ENCODE measurements at regions not wholly inside any gene's neighbourhood (a gene's known extent, or its start where the extent isn't known, plus 50 kb on each side); places are given as distances from the start of the nearest gene placed in this dataset.

DNA sequence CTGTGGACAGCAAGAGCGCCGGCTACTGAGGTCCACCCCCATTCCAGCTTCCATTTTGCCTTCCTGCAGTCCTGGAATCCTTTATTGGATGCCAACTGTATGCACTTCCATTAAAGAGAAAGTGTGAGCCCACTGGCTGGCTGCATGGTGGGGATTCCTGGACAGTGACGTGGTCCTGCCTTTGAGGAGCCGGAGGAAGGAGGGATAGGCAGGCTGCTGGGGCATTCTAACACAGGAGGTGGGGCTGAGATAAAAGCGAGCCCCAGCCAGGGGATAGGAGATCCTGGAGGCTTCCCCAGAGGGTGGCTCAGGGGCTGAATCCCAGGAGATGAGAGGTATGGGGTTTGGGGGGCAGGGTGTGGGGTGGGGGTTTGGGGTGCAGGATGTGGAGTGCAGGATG is 984.7 kb downstream of the BRD1 start:
- no peak for DNase-seq (ENCODE audit: insufficient read length, low spot score)
- no peak for FAIRE-seq
- TF ChIP-seq, protein P1, sequence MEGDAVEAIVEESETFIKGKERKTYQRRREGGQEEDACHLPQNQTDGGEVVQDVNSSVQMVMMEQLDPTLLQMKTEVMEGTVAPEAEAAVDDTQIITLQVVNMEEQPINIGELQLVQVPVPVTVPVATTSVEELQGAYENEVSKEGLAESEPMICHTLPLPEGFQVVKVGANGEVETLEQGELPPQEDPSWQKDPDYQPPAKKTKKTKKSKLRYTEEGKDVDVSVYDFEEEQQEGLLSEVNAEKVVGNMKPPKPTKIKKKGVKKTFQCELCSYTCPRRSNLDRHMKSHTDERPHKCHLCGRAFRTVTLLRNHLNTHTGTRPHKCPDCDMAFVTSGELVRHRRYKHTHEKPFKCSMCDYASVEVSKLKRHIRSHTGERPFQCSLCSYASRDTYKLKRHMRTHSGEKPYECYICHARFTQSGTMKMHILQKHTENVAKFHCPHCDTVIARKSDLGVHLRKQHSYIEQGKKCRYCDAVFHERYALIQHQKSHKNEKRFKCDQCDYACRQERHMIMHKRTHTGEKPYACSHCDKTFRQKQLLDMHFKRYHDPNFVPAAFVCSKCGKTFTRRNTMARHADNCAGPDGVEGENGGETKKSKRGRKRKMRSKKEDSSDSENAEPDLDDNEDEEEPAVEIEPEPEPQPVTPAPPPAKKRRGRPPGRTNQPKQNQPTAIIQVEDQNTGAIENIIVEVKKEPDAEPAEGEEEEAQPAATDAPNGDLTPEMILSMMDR (IDR thresholded peaks at IDR 0.05; ENCODE audit: insufficient read depth, missing control alignments): no peak

DNA sequence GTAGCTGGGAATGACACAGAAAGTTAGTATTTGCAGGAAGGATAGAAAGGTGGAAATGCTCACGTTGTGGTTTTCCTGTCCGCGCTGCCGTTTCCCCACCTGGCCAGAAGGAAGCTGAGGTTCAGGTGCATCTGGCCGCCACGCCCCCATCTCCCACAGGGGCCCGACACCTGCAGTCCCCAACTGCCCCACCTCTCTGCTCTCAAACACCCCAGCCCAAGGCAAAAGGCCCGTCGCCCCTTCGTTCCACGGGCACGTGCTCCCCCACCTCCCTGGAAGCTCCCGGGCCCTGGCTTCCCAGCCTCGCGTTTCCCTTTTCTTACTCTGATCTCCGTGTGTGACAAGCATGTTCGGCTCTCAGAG is 985.1 kb downstream of the BRD1 start:
- FAIRE-seq (no peak), DNase-seq (ENCODE audit: insufficient read length, low spot score) (no peak)
- TF ChIP-seq, protein P1 (IDR thresholded peaks at IDR 0.05; ENCODE audit: insufficient read depth, missing control alignments): no peak

DNA sequence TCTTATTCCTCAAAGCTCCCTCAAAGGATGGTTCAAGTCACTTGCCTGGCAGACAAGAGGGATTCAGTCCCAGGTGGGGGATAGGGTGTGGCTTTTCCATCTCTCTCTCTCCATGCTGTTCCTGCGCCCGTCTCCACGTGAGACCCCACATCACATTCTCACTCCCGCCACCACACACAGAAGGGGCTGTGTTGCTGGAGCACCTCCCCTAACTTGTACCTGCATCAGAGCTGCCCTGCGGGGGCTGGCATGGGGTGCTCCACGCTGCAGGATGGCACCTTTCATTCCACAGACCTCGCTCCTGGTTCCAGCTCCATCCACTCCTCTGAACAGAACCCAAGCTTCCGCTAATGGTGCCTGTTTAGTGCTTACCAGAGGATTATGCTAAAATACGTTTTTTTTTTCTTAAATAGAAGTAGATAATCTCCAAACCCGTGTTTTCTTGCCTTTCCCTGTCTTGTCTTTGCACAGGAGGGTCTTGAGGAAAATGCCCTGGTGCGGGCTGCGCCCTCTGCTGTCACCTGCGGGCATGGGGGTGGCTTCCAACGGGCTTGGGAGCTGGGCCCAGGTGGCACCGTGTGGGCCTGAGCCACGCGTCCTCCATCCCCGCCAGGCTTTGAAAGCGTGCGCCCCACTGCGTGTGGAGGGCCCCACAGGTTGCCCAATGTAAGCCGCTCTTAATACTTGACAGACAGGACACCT is 985.6 kb downstream of the BRD1 start:
- DNase-seq (ENCODE audit: insufficient read length, low spot score) (no peak), FAIRE-seq (no peak)
- TF ChIP-seq, protein P1 (IDR thresholded peaks at IDR 0.05; ENCODE audit: insufficient read depth, missing control alignments): no peak

DNA sequence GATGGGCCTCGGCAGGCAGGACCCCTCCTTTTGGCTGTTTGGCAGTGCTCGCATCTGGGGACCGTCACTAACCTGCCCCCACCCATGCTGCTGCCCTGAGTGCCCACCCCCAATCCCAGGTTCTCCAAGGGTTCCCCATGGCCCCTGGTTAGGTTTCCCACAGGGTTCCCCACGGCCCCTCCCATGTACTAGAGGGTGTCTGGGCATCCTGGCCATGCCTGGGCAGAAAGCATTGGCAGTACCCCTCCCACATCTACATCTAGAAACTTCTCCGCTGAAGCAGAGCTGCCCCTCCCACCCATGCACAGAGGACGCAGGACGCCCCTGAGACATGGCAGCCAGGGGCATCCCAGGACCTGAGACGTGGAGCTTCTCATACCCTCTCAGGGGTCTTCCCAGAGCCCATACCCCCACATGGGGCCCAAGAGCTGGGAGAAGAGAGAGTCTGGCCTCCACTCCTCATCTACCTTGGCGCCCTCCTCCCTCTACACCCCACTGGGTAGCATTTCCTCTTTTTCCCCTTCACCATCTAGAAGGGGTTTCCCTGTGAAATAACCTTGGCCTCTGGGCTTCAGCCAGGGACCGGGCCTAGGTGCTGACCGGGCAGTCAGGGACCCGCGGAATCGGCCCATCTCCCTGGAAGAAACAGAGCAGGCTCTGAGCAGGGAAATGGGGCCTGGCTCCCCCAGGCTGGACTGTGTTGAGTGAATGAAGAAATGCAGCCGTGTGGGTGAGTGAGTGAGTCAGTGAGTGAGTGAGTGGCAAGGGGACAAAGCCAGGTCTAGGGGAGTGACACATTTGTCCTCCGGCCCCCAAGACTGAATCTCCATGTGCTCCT is 987.3 kb downstream of the BRD1 start:
- FAIRE-seq: no peak
- no peak for DNase-seq (ENCODE audit: insufficient read length, low spot score)
- TF ChIP-seq, protein P1 (IDR thresholded peaks at IDR 0.05; ENCODE audit: insufficient read depth, missing control alignments): no peak

DNA sequence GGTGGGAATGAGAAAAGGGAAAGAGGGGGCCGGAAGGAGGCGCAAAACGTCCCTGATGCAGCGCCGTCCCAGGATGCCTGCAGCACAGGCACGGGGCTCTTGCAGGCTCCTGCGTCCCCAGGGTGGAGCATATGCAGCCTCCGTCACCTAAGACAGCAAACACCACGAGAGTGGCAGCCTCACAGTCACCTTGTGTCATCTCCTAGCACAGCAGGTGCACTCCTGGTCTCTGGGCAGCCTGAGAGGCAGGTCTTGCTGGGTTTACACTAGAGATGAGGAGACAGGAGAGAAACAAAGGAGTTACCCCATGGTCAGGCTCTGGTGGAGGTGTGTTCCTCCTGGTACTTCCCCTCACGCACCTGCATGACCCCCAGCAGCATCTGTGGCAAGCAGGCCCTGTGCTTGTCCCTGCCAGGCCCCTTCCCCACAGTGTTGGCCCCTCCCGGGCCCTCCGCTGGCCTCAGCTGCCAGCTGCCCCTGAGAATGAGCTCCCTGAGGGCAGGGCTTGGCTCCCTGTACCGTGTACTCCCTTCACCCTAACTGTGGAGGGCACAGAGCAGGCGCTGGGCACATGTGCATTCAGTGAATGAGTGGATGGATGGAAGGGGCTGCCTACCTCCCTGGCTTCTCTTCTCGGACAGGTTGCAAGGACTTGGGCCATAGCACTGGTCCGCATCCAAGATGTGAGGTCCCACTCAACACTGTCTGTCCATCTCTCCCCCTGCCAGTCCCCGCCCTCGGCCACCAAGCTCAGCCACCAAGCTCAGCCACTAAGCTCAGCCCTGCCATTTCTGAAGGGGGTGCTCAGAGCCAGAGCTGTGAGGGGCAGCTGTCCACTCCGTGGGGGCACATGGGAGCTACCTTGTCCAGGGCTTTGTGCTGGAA is 988.6 kb downstream of the BRD1 start:
- TF ChIP-seq, protein P1 (IDR thresholded peaks at IDR 0.05; ENCODE audit: insufficient read depth, missing control alignments): no peak
- DNase-seq (ENCODE audit: insufficient read length, low spot score): no peak
- FAIRE-seq: no peak

DNA sequence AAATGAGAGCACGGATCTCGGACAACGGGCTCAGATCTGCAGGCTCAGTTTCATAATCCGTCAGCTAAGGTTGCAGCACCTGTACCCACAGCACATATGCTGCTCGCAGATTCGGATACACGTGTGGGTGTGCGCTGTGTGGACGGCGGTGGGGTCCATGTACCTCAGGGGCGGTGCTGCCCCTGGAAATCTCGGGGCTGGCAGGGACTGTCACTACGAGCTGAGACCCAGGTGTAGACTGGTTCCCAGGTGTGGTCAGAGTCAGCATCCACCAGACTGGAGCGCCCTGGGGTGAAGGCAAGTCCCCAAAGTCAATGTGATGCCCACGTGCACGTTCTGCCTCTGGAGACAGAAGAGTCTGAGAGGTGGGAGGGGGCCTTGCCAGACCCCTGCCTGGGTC is 989.3 kb downstream of the BRD1 start:
- TF ChIP-seq, protein P1 (IDR thresholded peaks at IDR 0.05; ENCODE audit: insufficient read depth, missing control alignments): no peak
- DNase-seq (ENCODE audit: insufficient read length, low spot score) (no peak), FAIRE-seq (no peak)

Measured in D721Med (cell line).